ENCODE measurements at regions not wholly inside any gene's neighbourhood (a gene's known extent, or its start where the extent isn't known, plus 50 kb on each side); places are given as distances from the start of the nearest gene placed in this dataset.

DNA sequence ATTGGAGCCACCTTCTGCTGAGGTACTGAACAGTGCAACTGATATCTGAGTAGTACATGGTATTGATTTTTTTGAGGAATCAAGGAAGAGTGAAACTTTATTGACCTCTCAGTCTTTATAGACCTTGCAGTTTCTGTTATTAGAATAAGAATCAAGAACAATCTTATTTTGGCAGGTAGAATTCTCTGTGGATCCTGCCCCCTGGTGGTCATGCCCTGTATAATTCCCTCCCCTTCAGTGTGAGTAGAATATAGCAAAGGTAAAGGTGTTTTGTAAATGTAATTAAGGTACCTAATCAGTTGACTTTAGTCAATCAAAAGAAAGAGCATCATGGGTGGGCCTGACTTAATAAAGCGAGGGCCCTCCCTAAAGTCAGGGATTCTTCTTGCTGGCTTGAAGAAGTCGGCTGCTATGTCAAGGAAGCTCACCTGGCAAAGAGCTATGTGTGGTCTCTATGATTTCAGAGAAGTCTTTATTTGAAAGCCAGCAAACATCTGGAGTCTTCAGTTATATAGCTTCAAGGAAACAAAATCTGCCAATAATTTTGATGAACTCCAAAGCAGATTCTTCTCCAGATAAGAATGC is 142.8 kb downstream of the LSM5 start:
- Histone ChIP-seq H3K4me2 (ENCODE audit: low read length) (no peak overlapping the region), H3K36me3 (ENCODE audit: insufficient read depth, low read length) (no peaks in the 10 kb centered on the region)

GRCh38 chr7:32346253-32346652 is 143.9 kb downstream of the LSM5 start:
- Histone ChIP-seq H3K27ac (ENCODE audit: low read depth, low read length, poor library complexity, severe bottlenecking) (no peak overlapping the region), H4K20me1 (ENCODE audit: insufficient read depth, low read length) (no peaks in the 10 kb centered on the region), H2AFZ (ENCODE audit: low read length) (no peak overlapping the region), H3K36me3 (ENCODE audit: insufficient read depth, low read length) (no peaks in the 10 kb centered on the region), H3K9me2 (ENCODE audit: insufficient read depth, low read length) (no peaks in the 10 kb centered on the region), H3K4me1 (ENCODE audit: insufficient read depth, low read length, poor library complexity, severe bottlenecking) (no peaks in the 10 kb centered on the region), H3K4me2 (ENCODE audit: low read length) (no peak overlapping the region), H3K9me3 (ENCODE audit: low read length) (no peaks in the 10 kb centered on the region), H3K4me3 (ENCODE audit: low read depth, low read length, poor library complexity, severe bottlenecking) (no peak overlapping the region), H3K79me2 (ENCODE audit: insufficient read depth, low read depth, low read length) (no peaks in the 10 kb centered on the region)
- ChIA-PET POLR2A (no interaction called here), CTCF (ENCODE audit: unreplicated experiment) (no interaction called here)
- intact Hi-C loops (cut with micrococcal nuclease; ENCODE audit: unreplicated experiment) = loop anchor here (2.0 to 5.0 kb wide), 2 partner anchors 134 to 601 kb away; no protein-coding TSS in a partner anchor
- no peak for TF ChIP-seq CTCF (conservative IDR thresholded peaks at IDR 0.05; ENCODE audit: low read length)
- TF ChIP-seq EZH2phosphoT487 (IDR thresholded peaks at IDR 0.05; ENCODE audit: borderline replicate concordance, low read depth, low read length) = no peak
- no TSS peak for BruUV-seq (replicated peaks)
- no peak for DNase-seq (ENCODE audit: low spot score)

More for the DNA sequence above, 142.8 kb downstream of the LSM5 start:
- CTCF ChIA-PET (ENCODE audit: unreplicated experiment) = no interaction called here
- TF ChIP-seq EZH2phosphoT487 (IDR thresholded peaks at IDR 0.05; ENCODE audit: borderline replicate concordance, low read depth, low read length) = no peak
- TF ChIP-seq CTCF (conservative IDR thresholded peaks at IDR 0.05; ENCODE audit: low read length) = peak; percentile 90
- Histone ChIP-seq H3K79me2 (ENCODE audit: insufficient read depth, low read depth, low read length) (no peaks in the 10 kb centered on the region), H3K4me3 (ENCODE audit: low read depth, low read length, poor library complexity, severe bottlenecking) (no peak overlapping the region), H3K9me3 (ENCODE audit: low read length) (no peaks in the 10 kb centered on the region), H2AFZ (ENCODE audit: low read length) (no peak overlapping the region), H3K4me1 (ENCODE audit: insufficient read depth, low read length, poor library complexity, severe bottlenecking) (no peaks in the 10 kb centered on the region), H3K9me2 (ENCODE audit: insufficient read depth, low read length) (no peaks in the 10 kb centered on the region), H3K27ac (ENCODE audit: low read depth, low read length, poor library complexity, severe bottlenecking) (no peak overlapping the region), H4K20me1 (ENCODE audit: insufficient read depth, low read length) (no peaks in the 10 kb centered on the region)
- peak; percentile 19 for DNase-seq (ENCODE audit: low spot score)
- intact Hi-C loops (cut with micrococcal nuclease; ENCODE audit: unreplicated experiment) = loop anchor here (2.0 to 5.0 kb wide), 2 partner anchors 135 to 603 kb away; no protein-coding TSS in a partner anchor
- BruUV-seq (replicated peaks) = no TSS peak
- POLR2A ChIA-PET = interaction anchor here (0.6 kb wide), 1 partner anchor 1560 kb away, joined by 4 read pairs; no protein-coding TSS in a partner anchor

DNA sequence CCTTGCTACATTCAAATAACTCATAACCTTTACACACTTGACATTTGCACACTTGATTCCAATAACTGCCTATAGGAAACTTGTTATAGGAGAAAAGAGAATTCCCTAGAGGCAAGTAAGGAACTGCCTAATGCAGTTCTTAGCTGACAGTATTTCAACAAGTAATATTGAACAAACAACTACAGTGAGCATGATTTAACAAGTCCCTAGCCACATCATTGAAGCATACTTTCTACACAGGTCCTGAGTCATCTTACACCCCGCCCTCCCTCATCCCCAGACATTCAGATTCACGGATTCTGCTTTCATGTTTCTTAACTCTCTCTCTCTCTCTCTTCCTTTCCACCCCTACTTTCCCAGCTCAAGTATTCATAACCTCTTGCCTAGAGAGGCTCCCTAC is 153.5 kb downstream of the LSM5 start:
- Histone ChIP-seq H3K9me2 (ENCODE audit: insufficient read depth, low read length) (no peaks in the 10 kb centered on the region), H3K79me2 (ENCODE audit: insufficient read depth, low read depth, low read length) (no peaks in the 10 kb centered on the region), H3K4me2 (ENCODE audit: low read length) (no peak overlapping the region), H3K27ac (ENCODE audit: low read depth, low read length, poor library complexity, severe bottlenecking) (no peak overlapping the region), H2AFZ (ENCODE audit: low read length) (no peak overlapping the region), H3K9me3 (ENCODE audit: low read length) (0 out of 2 replicates have a peak, but pooled peaks cover 6% of the 10 kb centered on the region), H3K4me3 (ENCODE audit: low read depth, low read length, poor library complexity, severe bottlenecking) (no peak overlapping the region), H4K20me1 (ENCODE audit: insufficient read depth, low read length) (no peaks in the 10 kb centered on the region), H3K36me3 (ENCODE audit: insufficient read depth, low read length) (no peaks in the 10 kb centered on the region), H3K4me1 (ENCODE audit: insufficient read depth, low read length, poor library complexity, severe bottlenecking) (no peaks in the 10 kb centered on the region)
- CTCF ChIA-PET (ENCODE audit: unreplicated experiment) = no interaction called here
- no peak for DNase-seq (ENCODE audit: low spot score)
- intact Hi-C loops (cut with micrococcal nuclease; ENCODE audit: unreplicated experiment) = no loop called here
- TF ChIP-seq EZH2phosphoT487 (IDR thresholded peaks at IDR 0.05; ENCODE audit: borderline replicate concordance, low read depth, low read length) (no peak), CTCF (conservative IDR thresholded peaks at IDR 0.05; ENCODE audit: low read length) (no peak)
- POLR2A ChIA-PET = interaction anchor here (0.7 kb wide), 1 partner anchor 24 kb away, joined by 3 read pairs; no protein-coding TSS in a partner anchor
- BruUV-seq (replicated peaks) = no TSS peak
